GM21367 (cell line): ENCODE measurements at regions not wholly inside any gene's neighbourhood (a gene's known extent, or its start where the extent isn't known, plus 50 kb on each side); places are given as distances from the start of the nearest gene placed in this dataset.
"Not testable (repeated sequence)": the region's sequence is repeated elsewhere in the genome, so short reads cannot be mapped to it uniquely, and the experiment has no call there.

Experiments
- ATAC-seq: cut with Tn5 transposase; IDR thresholded peaks from one replicate; pipeline ENCODE4 v1.9.1; 2021; ENCODE audit not compliant: unreplicated experiment

- not testable (repeated sequence) for ATAC-seq
Measured at GRCh38 chr14:22349281-22349680, 239.7 kb downstream of the DAD1 start.

DNA sequence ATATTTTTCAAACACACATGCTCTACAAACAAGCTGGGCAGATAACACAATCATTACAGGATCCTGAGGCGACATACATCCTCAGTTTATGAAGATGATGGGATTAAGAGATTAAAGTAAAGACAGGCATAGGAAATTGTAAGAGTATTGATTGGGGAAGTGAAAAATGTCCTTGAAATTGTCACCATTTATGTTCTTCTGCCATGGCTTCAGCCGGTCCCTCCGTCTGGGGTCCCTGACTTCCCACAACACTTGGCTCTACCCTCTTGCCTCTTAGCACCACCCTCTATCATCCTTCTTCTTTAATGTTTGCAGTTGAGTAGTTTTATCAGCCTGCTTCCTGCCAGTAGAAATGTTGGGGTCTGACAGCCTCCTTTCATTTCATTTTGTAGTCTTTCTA lies 244.4 kb downstream of the DAD1 start:
- ATAC-seq = no peak

DNA sequence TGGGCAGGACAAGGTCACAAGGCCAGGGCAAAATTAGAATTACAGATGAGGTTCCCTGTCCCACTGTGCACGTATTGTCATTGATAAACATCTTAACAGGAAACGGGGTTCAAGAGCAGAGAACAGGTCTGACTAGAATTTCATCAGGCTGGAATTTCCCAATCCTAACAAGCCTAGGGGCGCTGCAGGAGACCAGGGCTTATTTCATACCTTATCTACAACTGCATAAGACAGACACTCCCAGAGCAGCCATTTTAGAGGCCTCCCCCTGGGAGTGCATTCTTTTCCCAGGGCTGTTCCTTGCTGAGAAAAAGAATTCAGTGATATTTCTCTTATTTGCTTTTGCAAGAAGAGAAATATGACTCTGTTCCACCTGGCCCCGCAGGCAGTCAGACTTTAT lies 244.8 kb downstream of the DAD1 start:
- not testable (repeated sequence) for ATAC-seq

- no peak for ATAC-seq
Measured at GRCh38 chr14:22341049-22341448, 248.0 kb downstream of the DAD1 start.

- no peak for ATAC-seq
Measured at GRCh38 chr14:22338917-22339715, 249.9 kb downstream of the DAD1 start.

DNA sequence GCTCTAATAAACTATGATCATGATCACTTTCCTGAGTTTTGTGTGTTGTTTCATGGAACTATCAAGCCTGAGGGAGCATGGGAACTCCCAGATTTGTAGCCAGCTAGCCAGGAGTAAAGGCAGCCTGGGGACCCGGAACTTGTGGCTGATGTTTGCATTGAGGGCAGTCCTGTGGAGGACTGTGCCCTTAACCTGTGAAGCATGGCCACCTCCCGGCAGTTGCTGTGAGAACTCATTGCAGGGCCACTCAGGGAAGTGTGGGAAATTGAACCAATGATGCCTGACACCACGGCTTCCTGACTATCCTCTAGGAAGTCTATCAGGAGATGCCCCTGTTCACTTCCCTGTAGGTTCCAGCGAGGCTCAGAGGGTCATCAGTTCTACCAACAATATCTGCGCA lies 250.6 kb downstream of the DAD1 start:
- ATAC-seq = no peak

DNA sequence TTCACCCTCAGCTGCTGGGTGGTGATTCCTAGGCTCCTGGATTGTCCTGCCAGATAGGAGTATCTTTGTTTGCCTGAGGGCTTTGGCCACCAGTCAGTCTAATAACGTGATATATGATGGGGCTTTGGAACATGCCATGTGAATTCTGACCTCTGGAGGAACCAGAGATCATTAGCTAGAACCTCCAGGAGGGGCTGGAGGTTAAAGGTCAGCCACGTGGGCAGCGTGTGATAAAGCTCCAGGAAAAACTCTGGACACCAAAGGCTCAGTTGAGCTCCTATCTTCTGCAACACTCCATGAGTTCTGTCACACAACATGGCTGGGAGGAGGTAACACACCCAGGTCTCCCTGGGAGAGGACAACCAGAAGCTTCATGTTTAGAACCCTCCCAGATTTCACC lies 251.1 kb downstream of the DAD1 start:
- ATAC-seq = no peak

GRCh38 chr14:22337521-22337920 lies 251.5 kb downstream of the DAD1 start:
- no peak for ATAC-seq

- no peak for ATAC-seq
Measured at GRCh38 chr14:22336031-22336430, 253.0 kb downstream of the DAD1 start.

DNA sequence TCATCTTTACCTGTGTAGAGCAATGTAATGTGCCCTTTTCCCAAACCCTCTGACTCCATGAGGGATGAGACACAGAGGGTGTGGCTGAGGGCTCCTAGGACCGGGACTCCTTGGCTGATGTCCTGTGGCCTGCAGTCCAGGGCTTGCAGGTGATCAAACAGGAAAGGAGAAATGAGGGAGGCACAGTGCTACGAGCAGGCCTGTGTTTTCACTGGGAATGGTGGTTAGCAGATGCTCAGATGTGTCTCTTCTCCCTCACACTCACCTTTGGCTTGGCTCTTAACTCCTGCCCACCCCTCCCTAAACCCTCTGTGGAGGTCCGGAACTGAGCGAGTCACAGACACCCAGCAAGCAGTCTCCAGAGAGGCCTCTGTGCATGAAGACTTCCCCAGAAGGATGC lies 254.4 kb downstream of the DAD1 start:
- no peak for ATAC-seq

GRCh38 chr14:22334275-22334577 lies 254.8 kb downstream of the DAD1 start:
- no peak for ATAC-seq

- ATAC-seq = no peak
Measured at GRCh38 chr14:22333422-22334274, 255.4 kb downstream of the DAD1 start.

DNA sequence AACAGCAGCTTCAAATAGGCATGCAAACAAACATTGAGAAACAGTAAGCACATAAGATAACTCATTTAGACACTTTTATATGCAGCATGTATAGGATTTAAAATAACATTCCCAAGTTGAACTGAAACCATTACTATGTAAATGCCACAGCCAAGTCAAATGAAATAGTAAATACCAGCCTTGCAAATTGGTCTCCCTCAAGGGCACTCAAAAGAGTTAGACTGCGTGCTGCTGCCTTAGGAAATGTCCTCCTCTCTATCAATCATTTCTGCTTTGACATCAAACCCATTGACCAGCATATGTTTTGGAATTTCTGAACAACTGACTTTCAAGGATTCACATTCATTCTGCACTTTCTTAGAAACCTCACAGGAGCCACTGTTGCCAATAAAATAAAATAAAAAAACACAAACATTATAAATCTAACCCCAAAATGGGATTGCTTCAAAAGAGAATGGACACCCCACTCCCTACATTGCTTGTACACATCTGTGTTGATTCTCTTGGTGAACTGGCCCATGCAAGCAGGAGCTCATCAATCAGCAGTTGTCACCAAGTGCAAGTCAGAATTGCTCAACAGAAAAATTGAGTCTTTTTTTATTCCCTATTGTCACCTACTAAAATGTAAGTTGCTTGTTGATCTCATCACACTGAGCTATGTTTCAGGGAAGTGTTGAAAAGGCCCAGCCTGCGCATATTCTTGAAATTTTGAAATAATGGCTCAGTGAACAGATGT lies 256.2 kb downstream of the DAD1 start:
- ATAC-seq = no peak

- no peak for ATAC-seq
Measured at GRCh38 chr14:22329371-22329770, 259.7 kb downstream of the DAD1 start.

DNA sequence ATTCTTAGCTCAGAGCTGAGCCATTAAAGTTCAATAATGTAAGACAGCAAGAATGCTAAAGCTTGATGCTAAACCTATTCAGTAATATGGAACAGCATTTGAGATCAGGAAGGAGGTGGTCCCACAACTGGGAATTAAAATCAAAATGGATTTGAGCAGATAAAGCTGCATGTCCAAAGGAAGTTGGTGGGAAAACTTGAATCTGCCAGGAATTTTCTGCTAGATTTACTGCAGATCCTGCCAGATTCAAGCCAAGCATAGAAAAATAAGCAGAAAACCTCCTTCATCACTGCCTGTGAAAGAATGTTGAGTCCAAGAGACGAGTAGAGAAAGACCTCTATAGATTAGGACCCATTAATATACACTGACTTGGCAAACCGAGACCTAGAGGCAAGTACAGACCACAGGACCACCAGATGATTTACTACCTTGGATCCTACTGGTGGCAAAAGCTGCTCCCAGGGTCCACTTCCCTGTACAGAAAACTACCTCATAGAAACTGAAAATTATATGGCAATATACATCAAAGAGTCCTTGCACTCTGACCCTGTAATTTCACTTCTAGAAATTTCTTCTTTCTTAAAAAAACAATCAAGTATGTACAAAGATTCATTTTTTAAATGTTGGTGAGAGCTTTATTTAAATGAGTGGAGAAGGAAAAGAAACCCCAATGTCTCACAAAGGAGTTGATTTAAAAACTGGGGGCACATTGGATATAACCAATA lies 263.2 kb downstream of the DAD1 start:
- ATAC-seq = no peak

DNA sequence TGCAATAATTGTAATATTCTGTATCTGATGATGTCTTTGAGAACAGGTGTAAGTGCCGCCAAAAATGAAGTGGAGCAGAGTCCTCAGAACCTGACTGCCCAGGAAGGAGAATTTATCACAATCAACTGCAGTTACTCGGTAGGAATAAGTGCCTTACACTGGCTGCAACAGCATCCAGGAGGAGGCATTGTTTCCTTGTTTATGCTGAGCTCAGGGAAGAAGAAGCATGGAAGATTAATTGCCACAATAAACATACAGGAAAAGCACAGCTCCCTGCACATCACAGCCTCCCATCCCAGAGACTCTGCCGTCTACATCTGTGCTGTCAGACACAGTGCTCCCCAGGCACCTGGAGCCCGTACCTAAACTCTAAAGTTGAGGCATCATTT lies 268.7 kb downstream of the DAD1 start:
- ATAC-seq = no peak

- no peak for ATAC-seq
Measured at GRCh38 chr14:22319526-22320361, 269.3 kb downstream of the DAD1 start.

DNA sequence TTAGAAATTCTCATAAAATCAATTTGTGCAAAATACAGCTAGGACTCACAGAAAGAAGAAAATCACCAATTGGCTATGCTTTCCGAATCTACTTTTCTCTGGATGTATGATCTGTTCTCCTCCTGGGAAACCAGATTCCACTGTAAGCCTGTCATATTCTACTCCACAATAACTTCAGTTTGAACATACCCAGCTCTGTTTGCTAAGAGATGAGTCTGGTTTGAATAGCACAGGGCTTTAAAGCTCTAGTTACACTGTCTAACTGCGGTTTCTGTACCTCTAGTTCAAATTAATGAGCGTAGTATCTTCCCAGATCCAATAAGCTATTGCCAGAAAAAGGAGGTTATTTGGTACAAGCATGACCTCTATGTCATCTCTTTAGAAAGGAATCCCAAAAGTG lies 270.1 kb downstream of the DAD1 start:
- ATAC-seq = no peak

- ATAC-seq = no peak
Measured at GRCh38 chr14:22316473-22316872, 272.6 kb downstream of the DAD1 start.

GRCh38 chr14:22315336-22315735 lies 273.7 kb downstream of the DAD1 start:
- no peak for ATAC-seq
